HTR-8/SVneo (cell line): ENCODE measurements at regions not wholly inside any gene's neighbourhood (a gene's known extent, or its start where the extent isn't known, plus 50 kb on each side); places are given as distances from the start of the nearest gene placed in this dataset.
"Not testable (repeated sequence)": the region's sequence is repeated elsewhere in the genome, so short reads cannot be mapped to it uniquely, and the experiment has no call there.

Source experiments
- DNase-seq: peaks from one replicate; pipeline ENCODE4 v3.0.0; 2011; ENCODE audit warnings: low spot score, mixed read lengths; ENCODE audit not compliant: insufficient read length
- FAIRE-seq: peaks from 2 replicates; lab custom pipeline; 2011; peaks lifted over from hg19 to GRCh38; lab: Jason Lieb, UNC

- not testable (repeated sequence) for FAIRE-seq, DNase-seq
Measured at GRCh38 chr22:16730894-16731293, 94.3 kb downstream of the XKR3 start.

GRCh38 chr22:16727491-16727890 is 97.7 kb downstream of the XKR3 start:
- FAIRE-seq, DNase-seq: not testable (repeated sequence)

- FAIRE-seq, DNase-seq: not testable (repeated sequence)
Measured at GRCh38 chr22:16723241-16723640, 102.0 kb downstream of the XKR3 start.

GRCh38 chr22:16722564-16722963 is 102.6 kb downstream of the XKR3 start:
- FAIRE-seq = not testable (repeated sequence)

GRCh38 chr22:16721961-16722360 is 103.2 kb downstream of the XKR3 start:
- FAIRE-seq (no peak), DNase-seq (no peak)

More at GRCh38 chr22:16722564-16722963, 102.6 kb downstream of the XKR3 start:
- not testable (repeated sequence) for DNase-seq

GRCh38 chr22:16717699-16718558 is 107.3 kb downstream of the XKR3 start:
- no peak for DNase-seq
- no peak for FAIRE-seq

- not testable (repeated sequence) for FAIRE-seq, DNase-seq
Measured at GRCh38 chr22:16714568-16714967, 110.6 kb downstream of the XKR3 start.

- not testable (repeated sequence) for FAIRE-seq, DNase-seq
Measured at GRCh38 chr22:16702318-16702870, 109.8 kb upstream of the CCT8L2 start.

- DNase-seq, FAIRE-seq: not testable (repeated sequence)
Measured at GRCh38 chr22:16700390-16700789, 107.8 kb upstream of the CCT8L2 start.

- FAIRE-seq (no peak), DNase-seq (no peak)
Measured at GRCh38 chr22:16699326-16699725, 106.7 kb upstream of the CCT8L2 start.

GRCh38 chr22:16697492-16698044 is 105.0 kb upstream of the CCT8L2 start:
- not testable (repeated sequence) for DNase-seq, FAIRE-seq

GRCh38 chr22:16696900-16697299 is 104.3 kb upstream of the CCT8L2 start:
- FAIRE-seq = peak; percentile 63
- not testable (repeated sequence) for DNase-seq

- no peak for DNase-seq
- FAIRE-seq = no peak
Measured at GRCh38 chr22:16695261-16695660, 102.7 kb upstream of the CCT8L2 start.

- not testable (repeated sequence) for DNase-seq
- FAIRE-seq = peak; percentile 86
Measured at GRCh38 chr22:16693747-16694146, 101.1 kb upstream of the CCT8L2 start.

GRCh38 chr22:16689358-16689757 is 96.7 kb upstream of the CCT8L2 start:
- DNase-seq = not testable (repeated sequence)
- peak; percentile 67 for FAIRE-seq

- FAIRE-seq, DNase-seq: not testable (repeated sequence)
Measured at GRCh38 chr22:16681290-16681689, 88.7 kb upstream of the CCT8L2 start.

GRCh38 chr22:16680209-16680899 is 87.7 kb upstream of the CCT8L2 start:
- not testable (repeated sequence) for DNase-seq, FAIRE-seq

- FAIRE-seq, DNase-seq: not testable (repeated sequence)
Measured at GRCh38 chr22:16679191-16679834, 86.7 kb upstream of the CCT8L2 start.

GRCh38 chr22:16673433-16673832 is 80.8 kb upstream of the CCT8L2 start:
- DNase-seq, FAIRE-seq: not testable (repeated sequence)

GRCh38 chr22:16665610-16666009 is 73.0 kb upstream of the CCT8L2 start:
- not testable (repeated sequence) for DNase-seq, FAIRE-seq
